ENCODE measurements at regions not wholly inside any gene's neighbourhood (a gene's known extent, or its start where the extent isn't known, plus 50 kb on each side); places are given as distances from the start of the nearest gene placed in this dataset.

DNA sequence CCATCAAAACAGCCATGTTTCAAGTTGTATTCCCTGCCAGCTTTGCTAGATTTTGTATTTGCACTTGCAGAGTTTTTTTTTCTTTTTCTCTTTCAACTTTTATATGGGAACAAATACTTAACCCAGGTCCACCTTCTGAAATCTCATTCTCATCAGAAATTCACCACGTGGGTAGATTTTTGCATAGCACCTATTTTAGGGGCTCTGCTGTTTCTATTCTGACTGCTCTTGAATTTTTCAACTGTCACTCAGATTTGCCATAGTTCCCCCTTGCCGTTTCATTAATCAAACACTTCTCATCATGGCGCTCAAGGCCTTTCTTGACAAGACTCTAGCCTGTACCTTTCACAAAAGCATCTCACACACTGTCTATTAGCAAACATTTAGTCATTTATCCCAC lies 767.2 kb downstream of the VRK1 start:
- Histone ChIP-seq H3K27me3 (ENCODE audit: control insufficient read depth in 1 of 2, insufficient read depth in 2 of 2, low read length in 2 of 2) (no peaks in the 10 kb centered on the region; a peak in 1 of 5 replicates), H3K4me3 (replicated peaks in 1 of 3; ENCODE audit: insufficient read depth in 1 of 3, low read depth in 2 of 3, low read length in 3 of 3) (no peak overlapping the region), H3K36me3 (replicated peaks in 1 of 2; ENCODE audit: control insufficient read depth in 1 of 2, insufficient read depth in 2 of 2, low read length in 2 of 2) (no peaks in the 10 kb centered on the region), H3K79me2 (ENCODE audit: insufficient read depth, low read length) (no peaks in the 10 kb centered on the region), H3K9ac (ENCODE audit: insufficient read depth, low read depth, low read length) (no peak overlapping the region), H3K4me1 (ENCODE audit: insufficient read depth, low read length) (no peaks in the 10 kb centered on the region), H4K20me1 (ENCODE audit: insufficient read depth, low read length) (no peaks in the 10 kb centered on the region), H3K4me2 (ENCODE audit: low read depth, low read length) (no peak overlapping the region), H3K27ac (ENCODE audit: extremely low read length, insufficient read depth, low read length) (no peak overlapping the region), H3K9me3 (ENCODE audit: low read length) (peaks cover 97% of the 10 kb centered on the region), H2AFZ (ENCODE audit: low read length) (no peak overlapping the region)
- ATAC-seq (no peak), DNase-seq (ENCODE audit: low spot score) (no peak), FAIRE-seq (no peak)
- no peak for TF ChIP-seq DNMT3B (CRISPR knock-in tag; conservative IDR thresholded peaks at IDR 0.05)
- no peak for TF ChIP-seq SP4 (CRISPR knock-in tag; IDR thresholded peaks at IDR 0.05)
- TF ChIP-seq CBX2 (IDR thresholded peaks at IDR 0.05; ENCODE audit: low read depth, low read length): no peak
- TF ChIP-seq CBX2 (CRISPR knock-in tag; IDR thresholded peaks at IDR 0.05; ENCODE audit: low read depth): no peak
- no peak for TF ChIP-seq WIZ (CRISPR knock-in tag; IDR thresholded peaks at IDR 0.05)
- no peak for TF ChIP-seq ZNF780A (CRISPR knock-in tag; IDR thresholded peaks at IDR 0.05)
- no peak for TF ChIP-seq ZNF446 (CRISPR knock-in tag; IDR thresholded peaks at IDR 0.05)
- no peak for TF ChIP-seq THAP11 (CRISPR knock-in tag; IDR thresholded peaks at IDR 0.05)
- no peak for TF ChIP-seq ZNF605 (CRISPR knock-in tag; IDR thresholded peaks at IDR 0.05)
- TF ChIP-seq, protein P1, sequence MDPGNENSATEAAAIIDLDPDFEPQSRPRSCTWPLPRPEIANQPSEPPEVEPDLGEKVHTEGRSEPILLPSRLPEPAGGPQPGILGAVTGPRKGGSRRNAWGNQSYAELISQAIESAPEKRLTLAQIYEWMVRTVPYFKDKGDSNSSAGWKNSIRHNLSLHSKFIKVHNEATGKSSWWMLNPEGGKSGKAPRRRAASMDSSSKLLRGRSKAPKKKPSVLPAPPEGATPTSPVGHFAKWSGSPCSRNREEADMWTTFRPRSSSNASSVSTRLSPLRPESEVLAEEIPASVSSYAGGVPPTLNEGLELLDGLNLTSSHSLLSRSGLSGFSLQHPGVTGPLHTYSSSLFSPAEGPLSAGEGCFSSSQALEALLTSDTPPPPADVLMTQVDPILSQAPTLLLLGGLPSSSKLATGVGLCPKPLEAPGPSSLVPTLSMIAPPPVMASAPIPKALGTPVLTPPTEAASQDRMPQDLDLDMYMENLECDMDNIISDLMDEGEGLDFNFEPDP (CRISPR knock-in tag; conservative IDR thresholded peaks at IDR 0.05): no peak
- ChIA-PET CTCF (ENCODE audit: low intra/inter-chr PET ratio, low total read pairs) (no interaction called here), POLR2A (no interaction called here)
- no TSS peak for BruUV-seq (replicated peaks)
- in situ Hi-C loops (cut with HindIII; ENCODE audit: extremely low pct_ligation_motif_present, low pct_unique_long_range_greater_than_20kb) (no loop called here), intact Hi-C loops (cut with micrococcal nuclease; ENCODE audit: unreplicated experiment) (no loop called here)
- WGBS (ENCODE audit: low lambda C conversion rate): 0% methylated on average over 3 of the region's 3 CpGs

DNA sequence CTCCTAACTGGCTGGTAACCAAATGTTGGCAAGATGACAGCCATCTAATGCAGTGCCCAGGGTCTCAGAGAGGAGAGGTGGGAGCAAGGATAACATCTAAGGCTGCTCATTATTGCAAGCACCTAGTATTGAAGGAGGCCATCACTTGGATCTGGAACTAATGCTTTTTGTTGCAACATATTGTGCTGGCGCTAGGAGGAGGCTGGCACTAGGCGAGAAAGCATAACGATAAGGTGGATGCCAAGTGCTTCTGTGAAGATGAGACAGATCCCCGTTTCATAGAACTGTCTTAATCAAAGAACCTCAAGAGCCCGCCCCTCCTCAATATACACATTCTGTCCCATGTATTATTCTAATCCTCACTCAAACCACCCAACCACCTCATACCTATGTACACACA lies 774.0 kb downstream of the VRK1 start:
- Histone ChIP-seq H3K9me3 (ENCODE audit: low read length) (peaks cover 99% of the 10 kb centered on the region), H3K4me3 (replicated peaks in 1 of 3; ENCODE audit: insufficient read depth in 1 of 3, low read depth in 2 of 3, low read length in 3 of 3) (no peak overlapping the region), H3K4me2 (ENCODE audit: low read depth, low read length) (no peak overlapping the region), H3K36me3 (replicated peaks in 1 of 2; ENCODE audit: control insufficient read depth in 1 of 2, insufficient read depth in 2 of 2, low read length in 2 of 2) (no peaks in the 10 kb centered on the region), H3K4me1 (ENCODE audit: insufficient read depth, low read length) (no peaks in the 10 kb centered on the region), H3K27ac (ENCODE audit: extremely low read length, insufficient read depth, low read length) (no peak overlapping the region), H3K9ac (ENCODE audit: insufficient read depth, low read depth, low read length) (no peak overlapping the region), H3K27me3 (ENCODE audit: control insufficient read depth in 1 of 2, insufficient read depth in 2 of 2, low read length in 2 of 2) (no peaks in the 10 kb centered on the region; a peak in 1 of 5 replicates), H3K79me2 (ENCODE audit: insufficient read depth, low read length) (no peaks in the 10 kb centered on the region), H4K20me1 (ENCODE audit: insufficient read depth, low read length) (no peaks in the 10 kb centered on the region), H2AFZ (ENCODE audit: low read length) (no peak overlapping the region)
- WGBS (ENCODE audit: low lambda C conversion rate): 4% methylated on average over 5 of the region's 5 CpGs
- no peak for ATAC-seq
- ChIA-PET CTCF (ENCODE audit: low intra/inter-chr PET ratio, low total read pairs) (no interaction called here), POLR2A (no interaction called here)
- intact Hi-C loops (cut with micrococcal nuclease; ENCODE audit: unreplicated experiment): no loop called here
- DNase-seq (ENCODE audit: low spot score): no peak
- no TSS peak for BruUV-seq (replicated peaks)
- no peak for FAIRE-seq
- in situ Hi-C loops (cut with HindIII; ENCODE audit: extremely low pct_ligation_motif_present, low pct_unique_long_range_greater_than_20kb): no loop called here
- TF ChIP-seq CEBPB (IDR thresholded peaks at IDR 0.05; ENCODE audit: borderline replicate concordance, low read depth, low read length) (no peak), ZNF510 (CRISPR knock-in tag; IDR thresholded peaks at IDR 0.05; ENCODE audit: low read depth) (no peak), HOXA3 (CRISPR knock-in tag; IDR thresholded peaks at IDR 0.05) (no peak), SRSF9 (IDR thresholded peaks at IDR 0.05; ENCODE audit: borderline replicate concordance, insufficient read depth, low read depth, low read length, poor library complexity, severe bottlenecking) (no peak), MAFK (conservative IDR thresholded peaks at IDR 0.05 in 1 of 2, IDR thresholded peaks at IDR 0.05 in 1 of 2; ENCODE audit: low read length in 2 of 2) (no peak), FOXM1 (CRISPR knock-in tag; IDR thresholded peaks at IDR 0.05) (no peak)
- TF ChIP-seq, protein P2, sequence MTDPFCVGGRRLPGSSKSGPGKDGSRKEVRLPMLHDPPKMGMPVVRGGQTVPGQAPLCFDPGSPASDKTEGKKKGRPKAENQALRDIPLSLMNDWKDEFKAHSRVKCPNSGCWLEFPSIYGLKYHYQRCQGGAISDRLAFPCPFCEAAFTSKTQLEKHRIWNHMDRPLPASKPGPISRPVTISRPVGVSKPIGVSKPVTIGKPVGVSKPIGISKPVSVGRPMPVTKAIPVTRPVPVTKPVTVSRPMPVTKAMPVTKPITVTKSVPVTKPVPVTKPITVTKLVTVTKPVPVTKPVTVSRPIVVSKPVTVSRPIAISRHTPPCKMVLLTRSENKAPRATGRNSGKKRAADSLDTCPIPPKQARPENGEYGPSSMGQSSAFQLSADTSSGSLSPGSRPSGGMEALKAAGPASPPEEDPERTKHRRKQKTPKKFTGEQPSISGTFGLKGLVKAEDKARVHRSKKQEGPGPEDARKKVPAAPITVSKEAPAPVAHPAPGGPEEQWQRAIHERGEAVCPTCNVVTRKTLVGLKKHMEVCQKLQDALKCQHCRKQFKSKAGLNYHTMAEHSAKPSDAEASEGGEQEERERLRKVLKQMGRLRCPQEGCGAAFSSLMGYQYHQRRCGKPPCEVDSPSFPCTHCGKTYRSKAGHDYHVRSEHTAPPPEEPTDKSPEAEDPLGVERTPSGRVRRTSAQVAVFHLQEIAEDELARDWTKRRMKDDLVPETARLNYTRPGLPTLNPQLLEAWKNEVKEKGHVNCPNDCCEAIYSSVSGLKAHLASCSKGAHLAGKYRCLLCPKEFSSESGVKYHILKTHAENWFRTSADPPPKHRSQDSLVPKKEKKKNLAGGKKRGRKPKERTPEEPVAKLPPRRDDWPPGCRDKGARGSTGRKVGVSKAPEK (CRISPR knock-in tag; IDR thresholded peaks at IDR 0.05; ENCODE audit: borderline replicate concordance): no peak

Data from HepG2 (cell line).